Memory B cell (primary cell): ENCODE measurements at regions not wholly inside any gene's neighbourhood (a gene's known extent, or its start where the extent isn't known, plus 50 kb on each side); places are given as distances from the start of the nearest gene placed in this dataset.
"Not testable (repeated sequence)": the region's sequence is repeated elsewhere in the genome, so short reads cannot be mapped to it uniquely, and the experiment has no call there.

ENCODE experiments used
- ATAC-seq: fragments of 150-1000 bp; cut with Tn5 transposase; 2 replicates; pipeline ENCODE4 v1.10.0; 2021; ENCODE audit warnings: low read depth, mild to moderate bottlenecking, moderate library complexity
- DNase-seq, 2 donors: peaks; one replicate each; pipeline ENCODE4 v3.0.0; 2022; ENCODE audit warnings: low spot score in 2 of 2
- H3K27ac Mint-ChIP-seq: one replicate; pipeline ENCODE4 v1.8.0; 2022; ENCODE audit warnings: mild to moderate bottlenecking, moderate library complexity, mixed read lengths
- H3K27me3 Mint-ChIP-seq: one replicate; pipeline ENCODE4 v1.8.0; 2022; ENCODE audit warnings: mixed read lengths
- H3K36me3 Mint-ChIP-seq: one replicate; pipeline ENCODE4 v1.8.0; 2022; ENCODE audit warnings: mild to moderate bottlenecking, mixed read lengths
- H3K4me1 Mint-ChIP-seq: one replicate; pipeline ENCODE4 v1.8.0; 2022; ENCODE audit warnings: mixed read lengths
- H3K4me3 Mint-ChIP-seq: one replicate; pipeline ENCODE4 v1.8.0; 2022; ENCODE audit warnings: mild to moderate bottlenecking, moderate library complexity, mixed read lengths
- H3K9me3 Mint-ChIP-seq: one replicate; pipeline ENCODE4 v1.8.0; 2022; ENCODE audit warnings: mixed read lengths

DNA sequence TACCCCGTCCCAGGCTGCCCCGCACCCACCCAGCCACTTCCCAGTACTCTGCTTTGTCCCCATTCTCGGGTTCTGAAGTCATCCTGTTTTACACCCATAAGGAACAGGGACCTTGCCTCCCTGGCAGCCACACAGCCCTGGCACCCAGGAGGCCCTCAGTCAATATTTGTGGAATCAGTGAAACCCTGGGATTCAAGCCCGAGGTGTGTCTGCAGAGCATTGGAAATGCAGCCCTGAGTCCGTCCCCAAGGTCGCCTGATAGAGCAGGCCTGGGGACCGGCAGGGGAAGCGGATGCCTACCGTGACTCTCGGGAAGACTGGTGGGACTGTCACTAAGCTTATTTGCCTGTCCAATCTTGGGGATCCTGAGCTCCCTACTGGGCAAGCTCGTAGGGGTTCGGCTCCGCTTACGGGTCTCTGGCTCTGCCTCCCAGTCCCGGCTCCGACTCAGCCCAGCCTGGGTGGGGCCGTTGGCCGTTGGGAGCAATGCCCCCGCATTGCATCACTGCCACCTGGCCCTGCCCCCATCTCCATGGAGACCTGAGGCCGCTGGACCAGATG, 64.4 kb upstream of the TAMM41 start:
- Mint-ChIP-seq H3K4me1 (peaks cover 9% of the 10 kb centered on the region), H3K9me3 (no peaks in the 10 kb centered on the region), H3K36me3 (no peaks in the 10 kb centered on the region), H3K4me3 (no peak overlapping the region), H3K27ac (no peak overlapping the region), H3K27me3 (peaks cover 3% of the 10 kb centered on the region)
- ATAC-seq = no peak
- no peak for DNase-seq

DNA sequence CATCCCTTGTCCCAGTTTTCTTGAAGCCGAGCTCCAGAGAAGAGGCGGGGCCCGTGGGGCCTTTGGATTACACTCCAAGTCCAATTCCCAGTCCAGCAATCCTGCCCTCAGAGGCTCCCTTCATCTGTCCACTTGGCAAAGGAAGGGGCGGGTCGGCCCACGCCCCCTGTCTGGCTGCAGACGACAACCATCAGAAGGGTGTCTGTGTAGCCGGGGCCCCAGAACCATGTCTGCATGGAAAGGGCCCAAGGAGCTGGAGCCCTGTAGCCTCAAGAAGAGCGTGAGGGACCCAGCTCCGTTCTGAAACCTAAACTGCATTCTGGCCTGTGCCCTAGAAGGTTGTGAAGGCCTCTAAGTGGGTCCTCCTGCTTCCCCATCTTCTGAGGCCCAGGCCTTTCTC, 65.2 kb upstream of the TAMM41 start:
- H3K4me3 Mint-ChIP-seq, H3K4me1 Mint-ChIP-seq, ATAC-seq, H3K9me3 Mint-ChIP-seq, H3K27me3 Mint-ChIP-seq, DNase-seq, H3K27ac Mint-ChIP-seq, H3K36me3 Mint-ChIP-seq: not testable (repeated sequence)

DNA sequence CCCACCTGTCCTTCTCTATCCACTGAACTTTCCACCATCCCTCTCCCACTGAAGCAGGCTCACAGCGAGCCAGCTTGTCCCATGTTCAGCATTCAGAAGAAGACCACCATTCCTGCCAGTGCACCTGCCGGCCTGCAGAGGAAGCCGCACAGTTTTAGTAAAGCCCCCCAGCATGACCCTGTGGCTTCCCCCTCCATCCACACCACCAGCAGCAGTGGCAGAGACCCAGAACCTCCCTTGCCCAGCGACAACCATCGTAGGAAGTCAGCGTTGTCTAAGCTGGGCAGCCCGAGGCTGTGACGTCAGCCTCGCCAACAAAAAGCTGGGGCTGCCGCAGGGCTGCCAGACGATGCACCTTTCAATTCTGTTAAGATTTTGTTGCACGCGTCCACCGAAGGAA, 66.6 kb upstream of the TAMM41 start:
- Mint-ChIP-seq H3K36me3 (no peaks in the 10 kb centered on the region), H3K9me3 (no peaks in the 10 kb centered on the region), H3K4me1 (peaks cover 5% of the 10 kb centered on the region), H3K27me3 (peaks cover 3% of the 10 kb centered on the region), H3K4me3 (no peak overlapping the region), H3K27ac (no peak overlapping the region)
- ATAC-seq (no peak), DNase-seq (no peak)

DNA sequence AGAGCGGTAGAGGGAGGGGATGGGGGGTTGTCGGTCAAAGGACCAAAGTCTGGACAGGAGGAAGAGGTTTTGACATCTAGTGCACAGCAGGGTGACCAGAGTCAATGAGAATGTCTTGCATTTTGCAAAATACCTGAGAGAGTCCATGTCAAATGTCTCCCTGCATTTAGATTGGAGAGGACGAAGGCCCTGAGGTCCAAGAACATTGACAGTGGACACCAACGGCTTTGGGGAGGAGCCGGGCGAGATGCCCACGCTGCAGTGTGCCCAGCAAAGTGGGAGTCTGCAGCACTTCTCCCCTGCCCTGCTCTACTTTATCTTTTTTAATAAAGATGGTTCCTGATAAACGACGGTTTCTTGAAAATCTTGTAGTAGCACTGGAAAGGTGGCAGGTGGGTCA, 67.4 kb upstream of the TAMM41 start:
- DNase-seq (no peak), ATAC-seq (no peak)
- H3K27ac Mint-ChIP-seq = no peak overlapping the region
- H3K27me3 Mint-ChIP-seq = peaks cover 3% of the 10 kb centered on the region
- H3K4me3 Mint-ChIP-seq = no peak overlapping the region
- H3K9me3 Mint-ChIP-seq = no peaks in the 10 kb centered on the region
- no peaks in the 10 kb centered on the region for H3K36me3 Mint-ChIP-seq
- H3K4me1 Mint-ChIP-seq = peaks cover 2% of the 10 kb centered on the region

DNA sequence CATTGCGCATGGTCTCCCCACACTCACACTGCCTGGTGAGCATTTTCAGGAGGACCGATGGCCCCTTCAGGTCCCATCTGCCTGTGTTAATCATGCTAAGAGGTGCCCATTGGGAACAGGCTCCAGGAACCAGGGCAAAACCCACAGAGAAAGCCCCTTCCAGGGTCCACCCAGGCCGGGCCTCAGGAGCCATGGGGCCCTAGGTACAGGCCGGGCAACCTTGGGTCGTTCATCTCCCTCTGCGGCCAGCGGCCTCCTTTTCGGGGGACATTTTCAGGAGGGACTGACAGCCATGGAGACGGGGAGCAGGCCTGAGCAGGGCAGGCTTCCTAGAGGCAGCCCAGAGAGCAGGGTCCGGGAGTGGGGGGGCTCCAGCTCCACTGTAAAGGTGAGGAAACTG, 68.0 kb upstream of the TAMM41 start:
- Mint-ChIP-seq H3K9me3 (no peaks in the 10 kb centered on the region), H3K36me3 (no peaks in the 10 kb centered on the region), H3K27ac (no peak overlapping the region), H3K27me3 (peaks cover 1% of the 10 kb centered on the region), H3K4me3 (no peak overlapping the region), H3K4me1 (no peaks in the 10 kb centered on the region)
- ATAC-seq (no peak), DNase-seq (no peak)

DNA sequence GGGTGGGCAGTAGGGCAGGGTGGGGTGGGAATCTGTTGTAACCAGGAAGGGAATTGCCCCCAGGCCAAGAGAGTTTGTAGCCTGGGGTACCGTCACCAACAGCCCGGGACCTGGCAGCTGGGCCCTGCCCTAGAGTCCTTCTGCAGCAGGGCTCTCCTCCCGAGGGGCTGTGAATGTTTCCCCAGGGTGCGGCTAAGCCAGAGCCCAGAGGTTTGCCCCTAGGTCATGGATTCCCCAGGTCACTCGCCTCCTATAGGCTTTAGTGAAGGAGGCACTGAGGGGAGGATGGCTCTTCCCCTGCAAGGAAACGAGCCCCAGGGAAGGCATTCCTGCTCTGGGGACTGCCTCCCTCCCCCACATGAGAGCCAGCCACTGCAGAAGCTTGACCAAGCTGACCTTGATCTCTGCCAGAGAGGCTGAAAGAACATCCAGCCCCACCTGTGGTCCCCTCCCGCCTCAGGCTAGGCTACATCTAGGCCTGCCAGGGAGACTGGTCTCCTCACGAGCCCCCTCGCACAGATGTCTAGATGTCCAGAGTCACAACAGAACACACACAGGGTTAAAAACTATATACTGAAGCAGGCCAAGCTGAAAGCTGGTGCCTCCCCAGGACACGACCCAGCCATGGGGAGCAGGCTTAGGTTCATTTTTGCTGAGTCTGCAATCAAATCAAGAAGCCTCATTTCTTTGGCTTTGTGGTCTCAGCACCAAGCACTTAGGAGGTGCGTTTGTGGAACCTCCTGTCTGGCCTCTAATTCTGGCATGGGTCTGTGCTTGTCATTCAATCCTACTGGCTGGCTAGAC, 69.1 kb upstream of the TAMM41 start:
- DNase-seq (no peak), ATAC-seq (no peak)
- Mint-ChIP-seq H3K27me3 (peaks cover 1% of the 10 kb centered on the region), H3K4me3 (no peak overlapping the region), H3K4me1 (peaks cover 4% of the 10 kb centered on the region), H3K36me3 (no peaks in the 10 kb centered on the region), H3K27ac (no peak overlapping the region), H3K9me3 (no peaks in the 10 kb centered on the region)

DNA sequence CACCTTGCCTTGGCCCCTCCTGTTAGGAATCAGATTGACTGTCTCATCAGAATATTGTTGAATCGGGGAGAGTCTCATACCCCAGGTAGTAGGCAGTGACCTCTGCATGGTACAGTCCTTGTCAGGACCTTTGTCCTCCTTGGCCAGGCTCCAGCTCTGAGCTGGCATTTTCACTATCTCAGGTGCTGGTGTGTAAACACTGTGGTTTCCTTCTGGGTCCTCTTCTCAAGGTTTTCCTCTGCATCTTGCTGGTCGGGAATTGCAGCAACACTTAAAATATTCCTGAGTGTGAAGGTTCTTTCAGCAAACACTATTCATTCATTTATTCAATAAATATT, 69.7 kb upstream of the TAMM41 start:
- ATAC-seq, H3K27me3 Mint-ChIP-seq, H3K4me3 Mint-ChIP-seq, DNase-seq, H3K9me3 Mint-ChIP-seq, H3K36me3 Mint-ChIP-seq, H3K27ac Mint-ChIP-seq, H3K4me1 Mint-ChIP-seq: not testable (repeated sequence)

DNA sequence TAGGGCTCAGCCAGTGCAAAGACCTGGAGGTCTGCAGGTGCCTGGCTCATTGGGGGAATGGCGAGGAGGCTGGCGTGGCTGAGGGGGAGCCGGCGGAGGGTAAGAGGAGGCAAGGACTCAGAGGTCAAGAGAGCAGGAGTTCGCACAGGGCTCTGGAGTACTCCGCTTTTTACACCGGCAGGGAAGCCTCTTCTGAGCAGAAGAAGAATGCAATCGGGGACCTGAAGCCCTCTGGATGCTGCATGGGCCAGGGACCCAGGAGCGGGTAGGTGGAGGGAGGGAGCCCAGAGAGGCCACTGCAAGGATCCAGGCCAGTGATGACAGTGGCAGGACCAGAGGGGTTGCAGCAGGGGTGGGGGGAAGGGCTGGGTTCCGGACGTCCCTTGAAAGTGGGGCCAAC, 70.4 kb upstream of the TAMM41 start:
- H3K4me1 Mint-ChIP-seq = peaks cover 4% of the 10 kb centered on the region
- H3K36me3 Mint-ChIP-seq = no peaks in the 10 kb centered on the region
- ATAC-seq (no peak), DNase-seq (no peak)
- no peaks in the 10 kb centered on the region for H3K9me3 Mint-ChIP-seq
- no peak overlapping the region for H3K27ac Mint-ChIP-seq
- H3K27me3 Mint-ChIP-seq = peaks cover 1% of the 10 kb centered on the region
- no peak overlapping the region for H3K4me3 Mint-ChIP-seq

DNA sequence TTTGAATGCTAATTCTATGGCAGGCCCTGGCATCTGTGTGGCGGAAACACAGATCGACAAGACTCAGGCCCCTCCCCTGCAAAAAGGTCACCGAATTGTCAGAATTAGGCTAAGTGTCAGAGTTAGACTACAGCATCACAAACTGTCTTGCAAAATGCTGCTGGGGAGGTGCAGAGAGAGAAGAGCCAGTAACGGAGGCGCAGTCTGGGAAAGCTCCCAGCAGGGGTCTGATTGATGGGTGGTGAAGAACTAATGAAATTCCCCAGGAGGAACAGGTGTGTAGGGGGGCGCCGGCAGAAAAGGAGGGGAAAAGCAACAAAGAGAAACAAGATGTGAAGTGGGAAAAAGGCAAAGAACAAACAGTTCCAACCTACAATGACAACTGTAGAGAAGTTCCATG, 72.7 kb upstream of the TAMM41 start:
- H3K9me3 Mint-ChIP-seq = no peaks in the 10 kb centered on the region
- H3K36me3 Mint-ChIP-seq = no peaks in the 10 kb centered on the region
- H3K4me3 Mint-ChIP-seq = no peak overlapping the region
- ATAC-seq (no peak), DNase-seq (no peak)
- H3K27me3 Mint-ChIP-seq = no peaks in the 10 kb centered on the region
- no peak overlapping the region for H3K27ac Mint-ChIP-seq
- peaks cover 6% of the 10 kb centered on the region for H3K4me1 Mint-ChIP-seq

DNA sequence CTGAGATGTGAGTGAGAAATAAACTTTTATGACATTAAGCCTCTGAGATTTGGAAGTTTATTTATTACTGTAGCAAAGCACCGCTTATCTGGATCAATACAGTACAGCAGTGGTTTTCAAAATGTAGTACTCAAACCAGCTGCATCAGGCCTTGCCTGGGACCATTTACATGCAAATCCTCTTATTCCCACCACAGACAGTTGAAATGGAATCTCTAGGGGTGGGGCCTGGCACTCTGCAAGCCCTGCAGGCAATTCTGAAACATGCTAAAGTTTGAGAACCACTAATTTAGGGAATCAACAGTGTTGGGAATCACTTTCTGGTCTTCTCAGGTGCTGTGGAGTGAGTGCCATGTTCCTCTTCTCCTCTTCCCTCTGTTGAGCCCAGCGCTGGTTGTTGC, 77.8 kb upstream of the TAMM41 start:
- Mint-ChIP-seq H3K4me3 (no peak overlapping the region), H3K36me3 (no peaks in the 10 kb centered on the region), H3K27ac (no peak overlapping the region), H3K9me3 (no peaks in the 10 kb centered on the region), H3K4me1 (peaks cover 6% of the 10 kb centered on the region), H3K27me3 (peaks cover 2% of the 10 kb centered on the region)
- ATAC-seq (no peak), DNase-seq (no peak)

DNA sequence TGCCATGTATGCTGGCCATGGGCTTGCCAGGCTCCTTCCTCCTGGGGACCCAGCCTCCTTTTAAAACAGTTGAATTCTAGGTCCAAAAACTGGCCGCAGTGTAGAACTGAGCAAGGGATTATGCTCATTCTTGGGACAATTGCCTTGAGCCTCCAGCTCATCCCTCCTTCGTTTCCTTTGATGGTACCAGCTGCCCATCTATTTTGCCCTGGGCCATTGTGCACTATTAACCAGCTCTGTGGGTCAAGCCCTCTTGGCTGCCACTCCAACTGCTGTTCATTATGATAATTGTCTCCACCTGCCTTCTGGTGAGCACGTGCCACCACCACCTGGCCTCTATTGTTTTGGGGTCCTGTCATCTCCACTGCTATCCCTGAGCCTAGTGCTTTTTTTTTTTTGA, 75.8 kb upstream of the SYN2 start:
- no peak overlapping the region for H3K4me3 Mint-ChIP-seq
- peaks cover 4% of the 10 kb centered on the region for H3K27me3 Mint-ChIP-seq
- no peaks in the 10 kb centered on the region for H3K36me3 Mint-ChIP-seq
- ATAC-seq = no peak
- no peak for DNase-seq
- H3K27ac Mint-ChIP-seq = no peak overlapping the region
- no peaks in the 10 kb centered on the region for H3K9me3 Mint-ChIP-seq
- no peaks in the 10 kb centered on the region for H3K4me1 Mint-ChIP-seq

DNA sequence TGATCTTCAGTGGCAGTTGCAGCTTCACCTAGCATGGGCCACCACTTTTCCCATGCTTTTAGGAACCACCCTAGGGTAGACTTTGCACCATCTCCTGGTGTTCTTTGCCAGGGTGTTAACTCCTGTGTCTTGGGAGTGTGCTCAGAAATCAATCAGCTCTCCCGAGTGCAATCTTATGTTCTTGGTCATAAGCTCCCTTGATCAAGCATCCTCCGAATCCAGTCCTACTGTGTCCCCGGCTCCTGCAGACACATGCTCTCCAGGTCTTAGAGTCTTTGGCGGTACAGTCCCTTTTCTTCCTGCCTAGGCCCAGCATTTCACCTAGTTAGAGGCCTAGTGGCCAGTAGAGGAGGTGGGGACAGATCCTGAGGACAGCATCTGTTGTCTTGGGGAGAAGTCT, 74.7 kb upstream of the SYN2 start:
- H3K36me3 Mint-ChIP-seq = no peaks in the 10 kb centered on the region
- H3K27me3 Mint-ChIP-seq = peaks cover 4% of the 10 kb centered on the region
- H3K4me1 Mint-ChIP-seq = no peaks in the 10 kb centered on the region
- H3K27ac Mint-ChIP-seq = no peak overlapping the region
- no peaks in the 10 kb centered on the region for H3K9me3 Mint-ChIP-seq
- H3K4me3 Mint-ChIP-seq = no peak overlapping the region
- ATAC-seq (no peak), DNase-seq (no peak)

DNA sequence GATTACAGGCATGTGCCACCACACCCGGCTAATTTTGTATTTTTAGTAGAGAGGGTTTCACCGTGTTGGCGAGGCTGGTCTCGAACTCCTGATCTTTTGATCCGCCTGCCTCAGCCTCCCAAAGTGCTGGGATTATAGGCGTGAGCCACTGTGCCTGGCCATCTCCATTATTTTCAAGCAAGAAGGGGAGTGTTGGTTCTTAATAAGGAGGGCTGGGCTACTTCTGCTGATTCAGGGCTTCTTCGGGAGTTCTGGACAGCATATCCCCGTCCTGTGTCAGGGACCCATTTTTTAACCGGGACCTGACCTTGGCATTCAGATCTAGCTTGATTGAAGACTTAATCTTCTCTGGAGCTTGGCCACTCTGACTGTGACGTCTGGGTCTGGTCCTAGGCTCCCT, 74.1 kb upstream of the SYN2 start:
- DNase-seq (no peak), ATAC-seq (no peak)
- no peaks in the 10 kb centered on the region for H3K4me1 Mint-ChIP-seq
- H3K4me3 Mint-ChIP-seq = no peak overlapping the region
- H3K9me3 Mint-ChIP-seq = no peaks in the 10 kb centered on the region
- no peak overlapping the region for H3K27ac Mint-ChIP-seq
- peaks cover 4% of the 10 kb centered on the region for H3K27me3 Mint-ChIP-seq
- no peaks in the 10 kb centered on the region for H3K36me3 Mint-ChIP-seq

DNA sequence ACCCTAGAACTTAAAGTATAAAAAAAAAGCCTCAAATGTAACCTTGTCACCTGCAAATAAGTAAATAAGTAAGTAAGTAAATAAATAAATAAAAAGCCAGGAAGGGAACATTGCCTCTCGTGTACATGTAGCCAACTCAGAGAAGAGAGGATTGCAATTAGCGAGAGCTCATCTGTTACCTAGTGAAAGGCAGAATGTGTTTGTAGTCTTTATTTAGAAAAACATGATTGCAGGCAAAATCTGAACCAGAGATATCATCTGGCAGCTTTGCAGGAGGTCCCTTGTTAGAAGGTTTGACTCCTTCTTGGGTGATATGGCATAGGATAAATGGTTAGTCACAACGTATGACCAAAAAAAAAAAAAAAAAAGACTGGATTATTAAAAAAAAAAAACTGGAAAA, 71.6 kb upstream of the SYN2 start:
- Mint-ChIP-seq H3K9me3 (no peaks in the 10 kb centered on the region), H3K27ac (no peak overlapping the region), H3K36me3 (no peaks in the 10 kb centered on the region), H3K27me3 (peaks cover 5% of the 10 kb centered on the region), H3K4me1 (no peaks in the 10 kb centered on the region), H3K4me3 (no peak overlapping the region)
- no peak for ATAC-seq
- no peak for DNase-seq

DNA sequence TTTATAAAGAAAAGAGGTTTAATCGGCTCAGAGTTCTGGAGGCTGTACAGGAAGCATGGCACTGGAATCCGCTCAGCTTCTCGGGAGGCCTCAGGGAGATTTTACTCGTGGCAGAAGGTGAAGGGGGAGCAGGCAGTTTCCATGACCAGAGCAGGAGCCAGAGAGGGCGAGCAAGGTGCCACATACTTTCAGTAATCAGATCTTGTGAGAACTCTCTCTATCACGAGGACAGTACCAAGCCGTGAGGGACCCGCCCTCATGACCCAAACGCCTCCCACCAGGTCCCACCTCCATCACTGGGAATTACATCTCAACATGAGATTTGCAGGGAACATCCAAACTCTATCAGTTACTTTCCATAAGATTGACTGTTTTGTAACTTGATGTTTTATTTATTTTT, 70.7 kb upstream of the SYN2 start:
- no peak overlapping the region for H3K27ac Mint-ChIP-seq
- H3K27me3 Mint-ChIP-seq = peaks cover 5% of the 10 kb centered on the region
- ATAC-seq = no peak
- H3K4me1 Mint-ChIP-seq = no peaks in the 10 kb centered on the region
- DNase-seq = no peak
- no peak overlapping the region for H3K4me3 Mint-ChIP-seq
- H3K9me3 Mint-ChIP-seq = no peaks in the 10 kb centered on the region
- no peaks in the 10 kb centered on the region for H3K36me3 Mint-ChIP-seq
